B cell (primary cell): ENCODE measurements at regions not wholly inside any gene's neighbourhood (a gene's known extent, or its start where the extent isn't known, plus 50 kb on each side); places are given as distances from the start of the nearest gene placed in this dataset.

Experiments used
- ATAC-seq: fragments of 200-7000 bp; cut with Tn5 transposase; one replicate; pipeline ENCODE4 v1.10.0; 2021; ENCODE audit warnings: low read depth, mild to moderate bottlenecking, moderate number of reproducible peaks, moderate library complexity
- CTCF ChIA-PET: fragments of 350-600 bp; sonication (Branson Sonifier 250); formaldehyde crosslinking; loops from one replicate; lab custom pipeline; 2021; ENCODE audit warnings: antibody characterized with exemption, inconsistent platforms; lab: Charles Lee
- POLR2A ChIA-PET: fragments of 350-600 bp; sonication (Branson Sonifier 250); formaldehyde crosslinking; loops from one replicate; lab custom pipeline; 2021; ENCODE audit warnings: antibody characterized with exemption; lab: Charles Lee
- DNase-seq: peaks from one replicate; pipeline ENCODE4 v3.0.0; 2013
- H2AFZ ChIP-seq: 2 replicates; pipeline ENCODE4 v1.6.1; 2012; ENCODE audit warnings: mild to moderate bottlenecking, low read depth, low read length; ENCODE audit not compliant: insufficient read depth, poor library complexity, severe bottlenecking
- H3K27ac ChIP-seq, 2 donors: 1 replicate in 1 of 2; 2 replicates in 1 of 2; pipeline ENCODE4 v1.5.1; 2012 to 2013; ENCODE audit warnings: low read length in 2 of 2, mild to moderate bottlenecking in 2 of 2, moderate library complexity in 1 of 2
- H3K27me3 ChIP-seq, 4 experiments: fragments of 200-600 bp in 1 of 4; sonication (generic) in 1 of 4; replicated peaks in 1 of 4; 1 replicate in 2 of 4; 2 replicates in 2 of 4; pipeline versions ENCODE4 v1.6.1 to v1.7.0; 2013 to 2016; ENCODE audit warnings: low read length in 3 of 4, mild to moderate bottlenecking in 2 of 4, mixed read lengths in 1 of 4, moderate library complexity in 1 of 4; ENCODE audit not compliant: insufficient read depth in 4 of 4, control insufficient read depth in 3 of 4; ENCODE audit errors: control extremely low read depth in 1 of 4
- H3K36me3 ChIP-seq, 2 experiments: replicated peaks in 1 of 2; 1 replicate in 1 of 2; 2 replicates in 1 of 2; pipeline versions ENCODE4 v1.6.1 to v1.7.1; 2013; ENCODE audit warnings: low read length in 1 of 2; ENCODE audit not compliant: insufficient read depth in 2 of 2, control insufficient read depth in 1 of 2; ENCODE audit errors: control extremely low read depth in 1 of 2, extremely low read depth in 1 of 2
- H3K4me1 ChIP-seq, 2 donors: fragments of 200-600 bp in 1 of 2; sonication (generic) in 1 of 2; 1 replicate in 1 of 2; 2 replicates in 1 of 2; pipeline versions ENCODE4 v1.5.1 to v1.6.1; 2013 to 2017; ENCODE audit warnings: low read length in 2 of 2; ENCODE audit not compliant: control insufficient read depth in 2 of 2, insufficient read depth in 2 of 2
- H3K4me2 ChIP-seq: replicated peaks from 2 replicates; pipeline ENCODE3; 2012; ENCODE audit warnings: mild to moderate bottlenecking, low read depth, low read length; ENCODE audit not compliant: poor library complexity, severe bottlenecking
- H3K4me3 ChIP-seq, 5 experiments: fragments of 200-600 bp in 1 of 5; sonication (generic) in 1 of 5; 1 replicate in 3 of 5; 2 replicates in 2 of 5; pipeline versions ENCODE4 v1.5.1 to v1.7.0; 2011 to 2016; ENCODE audit warnings: low read length in 4 of 5, mild to moderate bottlenecking in 4 of 5, low read depth in 2 of 5, control low read depth in 1 of 5, moderate library complexity in 1 of 5; ENCODE audit not compliant: insufficient read depth in 1 of 5; ENCODE audit errors: control extremely low read depth in 1 of 5, extremely low read depth in 1 of 5
- H3K79me2 ChIP-seq: fragments of 200-600 bp; sonication (generic); one replicate; pipeline ENCODE4 v1.6.0; 2016; ENCODE audit warnings: low read length; ENCODE audit not compliant: control insufficient read depth, insufficient read depth
- H3K9ac ChIP-seq: fragments of 200-600 bp; sonication (generic); 2 replicates; pipeline ENCODE4 v1.6.1; 2017; ENCODE audit warnings: mild to moderate bottlenecking, low read length, moderate library complexity
- H3K9me3 ChIP-seq, 3 donors: one replicate each; pipeline versions ENCODE4 v1.6.1 to v1.7.1; 2013; ENCODE audit warnings: low read length in 2 of 3; ENCODE audit not compliant: control insufficient read depth in 2 of 3, insufficient read depth in 1 of 3; ENCODE audit errors: control extremely low read depth in 1 of 3
- H4K20me1 ChIP-seq: 2 replicates; pipeline ENCODE4 v1.6.0; 2012; ENCODE audit warnings: mild to moderate bottlenecking, low read length; ENCODE audit not compliant: insufficient read depth, control insufficient read depth, poor library complexity, severe bottlenecking
- H3K27ac Mint-ChIP-seq: one replicate; pipeline ENCODE4 v1.8.0; 2021; ENCODE audit warnings: mixed read lengths
- H3K27me3 Mint-ChIP-seq: one replicate; pipeline ENCODE4 v1.8.0; 2021; ENCODE audit warnings: mixed read lengths
- H3K4me1 Mint-ChIP-seq: one replicate; pipeline ENCODE4 v1.8.0; 2021; ENCODE audit warnings: mixed read lengths
- H3K4me3 Mint-ChIP-seq: one replicate; pipeline ENCODE4 v1.8.0; 2021; ENCODE audit warnings: mixed read lengths
- H3K9me3 Mint-ChIP-seq: one replicate; pipeline ENCODE4 v1.8.0; 2022; ENCODE audit warnings: mixed read lengths; ENCODE audit not compliant: insufficient read depth
- CTCF ChIP-seq: fragments of 200-600 bp; IDR thresholded peaks from one replicate; pipeline ENCODE4 v1.8.0; 2022; ENCODE audit warnings: antibody characterized with exemption, mild to moderate bottlenecking
- EZH2 ChIP-seq: IDR thresholded peaks from 2 replicates; pipeline ENCODE4 v1.6.1; 2012; ENCODE audit warnings: borderline replicate concordance, low read depth, mild to moderate bottlenecking, moderate library complexity, low read length; ENCODE audit not compliant: insufficient read depth, poor library complexity, severe bottlenecking
- WGBS: methylation state at CpG from one replicate; pipeline ENCODE4 v1.1.5; 2013; ENCODE audit warnings: missing lambda C conversion rate; ENCODE audit not compliant: insufficient coverage; 5-methylcytosine and 5-hydroxymethylcytosine counted together
- intact Hi-C: fragments of 100-400 bp; cut with micrococcal nuclease; formaldehyde crosslinking; loops from one replicate; pipeline ENCODE4 v1.10.0; 2022

GRCh38 chr18:51400721-51401120, 203.2 kb upstream of the MEX3C start:
- H3K27me3 ChIP-seq: peaks cover 0 to 5% (median 0%) of the 10 kb centered on the region in 4 experiments
- ChIA-PET CTCF (no interaction called here), POLR2A (no interaction called here)
- no peak overlapping the region for H2AFZ ChIP-seq
- H3K27me3 Mint-ChIP-seq: peaks cover 2% of the 10 kb centered on the region
- intact Hi-C loops: no loop called here
- no peak for DNase-seq
- WGBS: no CpG with 5 or more reads among the region's 2 CpGs
- TF ChIP-seq EZH2 (no peak), CTCF (no peak)
- H3K4me3 ChIP-seq: no peak overlapping the region
- no peaks in the 10 kb centered on the region for H3K36me3 ChIP-seq
- H3K27ac ChIP-seq: no peak overlapping the region
- no peak overlapping the region for H3K27ac Mint-ChIP-seq
- H3K9me3 Mint-ChIP-seq: no peaks in the 10 kb centered on the region
- H3K9me3 ChIP-seq: no peaks in the 10 kb centered on the region
- H3K4me2 ChIP-seq: no peak overlapping the region
- H3K4me3 Mint-ChIP-seq: no peak overlapping the region
- no peak for ATAC-seq
- H3K4me1 Mint-ChIP-seq: no peaks in the 10 kb centered on the region
- no peak overlapping the region for H3K9ac ChIP-seq
- no peaks in the 10 kb centered on the region for H4K20me1 ChIP-seq
- no peaks in the 10 kb centered on the region for H3K4me1 ChIP-seq
- H3K79me2 ChIP-seq: no peaks in the 10 kb centered on the region

DNA sequence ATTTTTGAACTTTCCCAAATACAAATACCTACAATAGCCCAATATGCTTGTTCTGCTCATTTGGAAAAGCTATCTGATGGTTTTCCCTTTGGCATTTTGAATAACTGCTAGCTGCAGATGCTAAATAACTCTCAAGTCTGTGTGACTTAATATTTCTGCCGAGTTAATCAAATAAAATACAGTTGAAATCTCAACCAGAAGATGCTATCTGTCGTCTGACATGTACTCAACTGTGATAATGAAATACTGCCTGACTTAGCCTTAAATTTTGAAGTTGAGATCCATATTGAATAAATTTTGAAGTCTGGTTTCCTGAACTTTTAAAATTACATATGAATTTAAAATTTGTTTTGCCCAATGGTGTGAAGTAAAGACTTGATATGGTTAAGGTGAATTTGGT, 204.4 kb upstream of the MEX3C start:
- Histone ChIP-seq H3K79me2 (no peaks in the 10 kb centered on the region), H4K20me1 (no peaks in the 10 kb centered on the region), H3K9me3 (peaks cover 0 to 2% (median 0%) of the 10 kb centered on the region in 3 donors), H3K4me2 (no peak overlapping the region), H3K4me3 (no peak overlapping the region), H3K4me1 (no peaks in the 10 kb centered on the region), H3K27me3 (peaks cover 0 to 5% (median 0%) of the 10 kb centered on the region in 4 experiments), H3K36me3 (no peaks in the 10 kb centered on the region), H3K9ac (no peak overlapping the region), H2AFZ (no peak overlapping the region), H3K27ac (no peak overlapping the region)
- ChIA-PET CTCF (no interaction called here), POLR2A (no interaction called here)
- ATAC-seq (no peak), DNase-seq (no peak)
- Mint-ChIP-seq H3K9me3 (no peaks in the 10 kb centered on the region), H3K27me3 (no peaks in the 10 kb centered on the region), H3K27ac (no peak overlapping the region), H3K4me1 (no peaks in the 10 kb centered on the region), H3K4me3 (no peak overlapping the region)
- TF ChIP-seq CTCF: no peak
- no peak for TF ChIP-seq EZH2
- intact Hi-C loops: no loop called here
- WGBS: no CpG with 5 or more reads among the region's 2 CpGs
